ENCODE measurements at regions not wholly inside any gene's neighbourhood (a gene's known extent, or its start where the extent isn't known, plus 50 kb on each side); places are given as distances from the start of the nearest gene placed in this dataset.
"Not testable (repeated sequence)": the region's sequence is repeated elsewhere in the genome, so short reads cannot be mapped to it uniquely, and the experiment has no call there.

DNA sequence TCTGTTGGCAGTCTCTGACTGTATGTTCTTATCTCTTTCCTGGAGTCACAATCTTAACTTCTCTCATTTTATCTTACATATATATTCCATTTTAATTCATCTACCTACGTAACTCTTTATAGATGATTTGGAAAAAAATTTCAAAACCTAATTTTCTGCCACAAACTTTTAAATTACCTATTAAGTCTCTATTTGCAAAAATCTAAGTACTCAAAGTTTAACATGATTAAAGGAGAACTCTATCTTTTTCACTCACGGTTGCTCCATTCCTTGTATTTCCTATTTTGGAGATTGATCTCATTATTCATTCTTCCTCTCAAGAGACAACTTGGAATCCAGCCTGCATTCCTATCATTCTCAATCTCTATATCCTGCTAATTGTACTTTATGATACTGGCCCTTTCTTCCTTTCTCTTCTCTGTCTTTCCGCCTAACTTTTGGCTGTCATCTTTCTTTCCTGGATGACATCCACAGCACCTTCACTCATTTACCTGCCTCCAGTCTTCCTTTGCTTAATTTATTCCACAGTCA is 1071.1 kb upstream of the CITED2 start:
- Histone ChIP-seq H3K4me3 (no peak overlapping the region), H3K27ac (no peak overlapping the region), H3K4me1 (peaks cover 0 to 21% (median 8%) of the 10 kb centered on the region in 12 donors), H3K36me3 (no peaks in the 10 kb centered on the region), H3K9me3 (peaks cover 0 to 7% (median 0%) of the 10 kb centered on the region in 12 donors), H3K27me3 (no peaks in the 10 kb centered on the region)
- DNase-seq (no peak), ATAC-seq (no peak)
- 33 to 43% (median 38%) methylated on average over 3 of the region's 3 CpGs for WGBS, 4 donors
- TF ChIP-seq, protein P1, sequence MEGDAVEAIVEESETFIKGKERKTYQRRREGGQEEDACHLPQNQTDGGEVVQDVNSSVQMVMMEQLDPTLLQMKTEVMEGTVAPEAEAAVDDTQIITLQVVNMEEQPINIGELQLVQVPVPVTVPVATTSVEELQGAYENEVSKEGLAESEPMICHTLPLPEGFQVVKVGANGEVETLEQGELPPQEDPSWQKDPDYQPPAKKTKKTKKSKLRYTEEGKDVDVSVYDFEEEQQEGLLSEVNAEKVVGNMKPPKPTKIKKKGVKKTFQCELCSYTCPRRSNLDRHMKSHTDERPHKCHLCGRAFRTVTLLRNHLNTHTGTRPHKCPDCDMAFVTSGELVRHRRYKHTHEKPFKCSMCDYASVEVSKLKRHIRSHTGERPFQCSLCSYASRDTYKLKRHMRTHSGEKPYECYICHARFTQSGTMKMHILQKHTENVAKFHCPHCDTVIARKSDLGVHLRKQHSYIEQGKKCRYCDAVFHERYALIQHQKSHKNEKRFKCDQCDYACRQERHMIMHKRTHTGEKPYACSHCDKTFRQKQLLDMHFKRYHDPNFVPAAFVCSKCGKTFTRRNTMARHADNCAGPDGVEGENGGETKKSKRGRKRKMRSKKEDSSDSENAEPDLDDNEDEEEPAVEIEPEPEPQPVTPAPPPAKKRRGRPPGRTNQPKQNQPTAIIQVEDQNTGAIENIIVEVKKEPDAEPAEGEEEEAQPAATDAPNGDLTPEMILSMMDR (IDR thresholded peaks at IDR 0.05) = no peak
- no peak for TF ChIP-seq POLR2A (IDR thresholded peaks at IDR 0.05)
- intact Hi-C loops (cut with DNase I) = loop anchor here in 9 of 10 donors (10.0 kb wide), 7 partner anchors 471 to 1119 kb away; no protein-coding TSS in a partner anchor

DNA sequence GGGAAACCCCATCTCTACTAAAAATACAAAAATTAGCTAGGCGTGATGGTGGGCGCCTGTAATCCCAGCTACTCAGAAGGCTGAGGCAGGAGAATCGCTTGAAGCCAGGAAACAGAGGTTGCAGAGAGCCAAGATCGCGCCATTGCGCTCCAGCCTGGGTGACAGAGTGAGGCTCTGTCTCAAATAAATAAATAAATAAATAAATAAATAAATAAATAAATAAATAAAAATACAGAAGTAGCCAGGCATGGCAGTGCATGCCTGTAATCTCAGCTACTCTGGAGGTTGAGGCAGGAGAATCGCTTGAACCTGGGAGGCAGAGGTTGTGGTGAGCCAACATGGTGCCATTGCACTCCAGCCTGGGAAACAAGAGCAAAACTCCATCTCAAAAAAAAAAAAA is 1068.7 kb upstream of the CITED2 start:
- not testable (repeated sequence) for H3K27me3 ChIP-seq

DNA sequence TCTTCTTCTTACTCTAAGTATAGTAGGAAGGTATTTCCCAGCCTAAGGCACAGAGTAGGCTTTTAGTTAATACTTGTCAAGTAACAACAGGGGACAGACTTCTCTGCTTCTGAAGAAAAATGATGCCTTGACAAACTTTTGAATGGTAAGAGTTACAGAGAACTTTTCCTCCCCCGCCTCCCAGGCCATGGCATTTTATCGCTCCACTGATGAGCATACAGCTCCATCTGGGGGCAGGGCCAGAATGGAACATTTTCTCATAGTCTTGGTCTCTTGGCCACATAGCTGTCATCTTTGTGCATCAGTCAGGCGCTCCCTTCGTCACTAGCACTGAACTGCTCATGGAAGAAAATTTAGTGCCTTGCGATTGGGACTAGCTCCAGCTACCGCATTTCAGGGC is 1066.8 kb upstream of the CITED2 start:
- intact Hi-C loops (cut with DNase I) = loop anchor here (1.0 to 10.0 kb wide), 18 partner anchors 331 to 1124 kb away; partner anchors contain the start of gene CITED2 (in 4 of the 10)
- H3K4me3 ChIP-seq = no peak overlapping the region
- ATAC-seq (peak; percentile 71 to 98 (median 96)), DNase-seq (peak; percentile 60 to 77 (median 73))
- 29 to 52% (median 43%) methylated on average over 6 of the region's 6 CpGs for WGBS, 4 donors
- H3K4me1 ChIP-seq = peaks cover 0 to 36% (median 15%) of the 10 kb centered on the region in 12 donors
- H3K9me3 ChIP-seq = no peaks in the 10 kb centered on the region
- H3K27me3 ChIP-seq = no peaks in the 10 kb centered on the region
- no peaks in the 10 kb centered on the region for H3K36me3 ChIP-seq
- TF ChIP-seq, protein P1 (IDR thresholded peaks at IDR 0.05) = peak; percentile 39 to 77 (median 66)
- TF ChIP-seq POLR2A (IDR thresholded peaks at IDR 0.05) = no peak
- peak overlapping the region in 10 of 12 donors; percentile 14 to 70 (median 36) for H3K27ac ChIP-seq

More for the DNA sequence above, 1068.7 kb upstream of the CITED2 start:
- H3K4me1 ChIP-seq = peaks cover 0 to 30% (median 12%) of the 10 kb centered on the region in 12 donors
- 92 to 96% (median 96%) methylated on average over 7 of the region's 7 CpGs for WGBS, 4 donors
- DNase-seq, H3K4me3 ChIP-seq, H3K27ac ChIP-seq, ATAC-seq, H3K9me3 ChIP-seq, H3K36me3 ChIP-seq: not testable (repeated sequence)
- intact Hi-C loops (cut with DNase I) = loop anchor here in 9 of 10 donors (5.0 to 10.0 kb wide), 12 partner anchors 329 to 1122 kb away; partner anchors contain the start of gene CITED2 (in 4 of the 9)

DNA sequence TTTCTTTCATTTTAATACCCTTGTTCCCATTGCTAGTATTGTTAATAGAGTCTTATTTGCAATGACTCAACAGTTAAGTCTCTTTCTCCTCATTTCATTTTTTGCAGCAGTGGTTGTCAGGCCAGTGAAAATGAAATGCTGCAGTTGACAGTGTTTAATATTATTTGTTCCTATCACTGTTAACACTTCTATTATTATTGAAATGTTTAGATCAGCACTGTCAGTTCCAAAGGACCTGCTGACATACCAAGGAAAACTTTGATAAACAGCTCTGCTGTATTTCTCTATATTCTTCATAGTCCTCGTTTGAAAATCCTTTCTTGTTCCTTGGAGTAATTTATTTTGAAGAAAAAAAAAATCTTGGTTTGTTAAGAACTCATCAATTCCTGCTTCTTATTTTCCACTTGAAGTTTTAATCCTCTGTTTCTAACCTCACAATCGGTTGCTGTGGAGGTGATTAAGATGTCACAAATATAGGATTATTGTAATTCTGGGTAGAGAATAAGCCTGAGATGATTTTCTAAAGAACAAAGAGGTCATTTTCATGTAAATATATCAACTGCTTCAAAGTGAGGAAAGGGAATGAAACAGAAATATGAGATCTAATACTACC is 1065.9 kb upstream of the CITED2 start:
- Histone ChIP-seq H3K9me3 (no peaks in the 10 kb centered on the region), H3K4me1 (peaks cover 0 to 28% (median 10%) of the 10 kb centered on the region in 12 donors), H3K4me3 (no peak overlapping the region), H3K27me3 (no peaks in the 10 kb centered on the region), H3K27ac (peak overlapping the region in 9 of 12 donors; percentile 14 to 70 (median 36)), H3K36me3 (no peaks in the 10 kb centered on the region)
- DNase-seq (no peak), ATAC-seq (no peak)
- 37 to 57% (median 49%) methylated on average over 2 of the region's 2 CpGs for WGBS, 4 donors
- intact Hi-C loops (cut with DNase I) = loop anchor here (2.0 to 10.0 kb wide), 17 partner anchors 332 to 1124 kb away; partner anchors contain the start of gene CITED2 (in 4 of the 10)
- TF ChIP-seq, protein P1 (IDR thresholded peaks at IDR 0.05) = peak in 1 of 12 donors; percentile 5
- no peak for TF ChIP-seq POLR2A (IDR thresholded peaks at IDR 0.05)

Measured in heart left ventricle (tissue), 16 donors.